ENCODE measurements at regions not wholly inside any gene's neighbourhood (a gene's known extent, or its start where the extent isn't known, plus 50 kb on each side); places are given as distances from the start of the nearest gene placed in this dataset.
"Not testable (repeated sequence)": the region's sequence is repeated elsewhere in the genome, so short reads cannot be mapped to it uniquely, and the experiment has no call there.

- no peak for DNase-seq
These were observed 326.7 kb downstream of the GUCY2F start for GRCh38 chrX:109155161-109155560.

DNA sequence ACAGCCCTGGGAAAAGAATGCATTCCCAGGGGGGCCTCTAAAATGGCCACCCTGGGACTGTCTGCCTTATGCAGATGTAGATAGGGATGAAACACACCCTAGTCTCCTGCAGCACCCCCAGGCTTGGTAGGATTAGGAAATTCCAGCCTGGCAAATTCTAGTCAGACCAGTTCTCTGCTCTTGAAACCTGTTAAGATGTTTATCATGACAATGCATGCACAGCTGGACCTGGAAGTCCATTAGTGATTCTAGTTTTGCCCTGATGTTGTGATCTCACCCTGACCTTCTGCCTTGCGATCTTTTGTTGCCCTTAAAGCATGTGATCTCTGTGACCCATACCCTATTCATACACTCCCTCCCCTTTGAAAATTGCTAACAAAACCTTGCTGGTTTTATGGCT, 337.7 kb downstream of the GUCY2F start:
- DNase-seq = not testable (repeated sequence)

- DNase-seq = no peak
These were observed 341.4 kb downstream of the GUCY2F start for GRCh38 chrX:109140463-109140862.

DNA sequence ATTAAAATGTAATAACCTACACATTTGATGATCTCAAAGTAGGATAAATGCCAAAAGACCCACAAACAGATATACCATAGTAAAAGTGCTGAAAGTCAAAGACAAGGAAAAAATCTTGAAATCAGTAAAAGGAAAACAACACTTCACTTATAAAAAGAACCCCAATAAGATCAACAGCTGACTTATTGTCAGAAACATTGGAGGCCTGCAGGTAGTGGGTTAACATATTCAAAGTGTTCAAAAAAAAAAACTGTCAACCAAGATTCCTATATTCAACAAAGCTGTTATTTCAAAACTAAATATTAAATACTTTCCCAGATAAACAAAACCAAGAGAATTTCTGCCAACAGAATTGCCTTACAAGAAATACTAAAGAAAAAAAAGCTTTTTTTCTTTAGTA, 347.1 kb downstream of the GUCY2F start:
- DNase-seq = no peak

DNA sequence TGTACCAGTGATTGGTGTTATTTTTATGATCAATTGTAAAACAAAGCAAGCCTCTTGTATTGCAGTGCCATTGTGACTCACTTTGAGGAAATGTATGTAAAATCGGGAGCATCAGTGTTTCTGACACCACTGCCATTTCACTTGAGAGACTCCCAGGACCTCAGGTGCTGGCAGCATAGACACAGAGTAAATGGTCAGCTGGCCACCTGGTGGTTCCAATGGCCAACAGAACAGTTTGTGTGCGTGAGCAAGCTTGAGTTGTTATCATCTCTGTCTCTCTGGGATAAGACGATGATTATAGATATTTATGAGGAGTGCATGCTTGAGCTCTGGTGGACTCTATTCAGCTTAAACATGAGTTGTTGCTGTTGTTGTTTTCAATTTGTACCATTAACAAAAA, 356.6 kb downstream of the GUCY2F start:
- no peak for DNase-seq

DNA sequence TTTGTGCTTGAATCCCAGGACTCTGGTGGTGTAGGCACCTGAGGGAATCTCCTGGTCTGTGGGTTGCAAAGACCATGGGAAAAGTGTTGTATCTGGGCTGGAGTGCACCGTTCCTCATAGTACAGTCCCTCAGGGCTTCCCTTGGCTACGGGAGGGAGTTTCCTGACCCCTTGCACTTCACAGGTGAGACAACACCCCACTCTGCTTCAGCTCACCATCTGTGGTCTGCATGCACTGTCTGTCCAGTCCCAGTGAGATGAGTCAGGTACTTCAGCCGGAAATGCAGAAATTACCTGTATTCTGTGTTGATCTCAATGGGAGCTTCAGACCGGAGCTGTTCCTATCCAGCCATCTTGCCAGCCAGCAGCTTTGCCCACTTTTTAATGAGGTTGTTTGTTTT, 353.0 kb upstream of the IRS4 start:
- DNase-seq = no peak

DNA sequence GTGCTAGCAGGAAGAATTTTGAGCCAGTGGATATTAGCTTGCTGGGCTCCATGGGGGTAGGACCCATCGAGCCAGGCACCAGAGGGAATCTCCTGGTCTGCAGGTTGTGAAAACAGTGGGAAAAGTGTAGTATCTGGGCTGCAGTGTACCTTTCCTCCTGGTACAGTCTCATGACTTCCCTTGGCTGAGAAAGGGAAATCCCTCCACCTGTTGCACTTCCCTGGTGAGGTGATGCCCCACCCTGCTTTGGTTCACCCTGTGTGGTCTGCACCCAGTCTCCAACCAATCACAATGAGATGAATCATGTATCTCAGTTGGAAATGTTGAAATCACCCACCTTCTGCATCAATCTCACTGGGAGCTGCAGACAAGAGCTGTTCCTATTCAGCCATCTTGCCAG, 341.4 kb upstream of the IRS4 start:
- DNase-seq = no peak

DNA sequence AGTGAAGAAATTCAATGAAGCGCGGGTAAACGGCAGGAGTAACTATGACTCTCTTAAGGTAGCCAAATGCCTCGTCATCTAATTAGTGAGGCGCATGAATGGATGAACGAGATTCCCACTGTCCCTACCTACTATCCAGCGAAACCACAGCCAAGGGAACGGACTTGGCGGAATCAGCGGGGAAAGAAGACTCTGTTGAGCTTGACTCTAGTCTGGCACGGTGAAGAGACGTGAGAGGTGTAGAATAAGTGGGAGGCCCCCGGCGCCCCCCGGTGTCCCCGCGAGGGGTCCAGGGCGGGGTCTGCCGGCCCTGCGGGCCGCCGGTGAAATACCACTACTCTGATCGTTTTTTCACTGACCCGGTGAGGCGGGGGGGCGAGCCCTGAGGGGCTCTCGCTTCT, 317.8 kb upstream of the IRS4 start:
- DNase-seq = peak; percentile 5

DNA sequence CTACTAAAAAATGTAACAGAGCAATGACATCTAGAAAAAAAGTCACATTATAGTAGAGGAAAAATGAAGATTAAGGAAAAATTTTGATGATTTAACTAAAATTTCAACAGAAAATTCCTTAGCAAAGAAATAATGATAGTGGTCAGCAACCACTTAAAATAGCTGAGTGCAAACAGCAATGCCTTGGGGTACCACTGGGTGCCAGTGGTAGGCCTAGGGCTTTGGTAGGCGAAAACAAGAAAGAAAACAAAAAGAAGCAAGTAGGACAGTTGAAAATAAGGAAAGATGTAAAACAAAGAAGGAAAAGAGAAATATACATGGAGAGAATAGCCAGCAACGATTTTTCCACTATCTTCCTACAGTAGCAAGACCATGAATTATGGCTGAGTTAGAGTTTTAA, 313.5 kb upstream of the IRS4 start:
- DNase-seq = no peak

- DNase-seq = no peak
These were observed 313.1 kb upstream of the IRS4 start for GRCh38 chrX:109049416-109049815.

- no peak for DNase-seq
These were observed 303.7 kb upstream of the IRS4 start for GRCh38 chrX:109040057-109040456.

DNA sequence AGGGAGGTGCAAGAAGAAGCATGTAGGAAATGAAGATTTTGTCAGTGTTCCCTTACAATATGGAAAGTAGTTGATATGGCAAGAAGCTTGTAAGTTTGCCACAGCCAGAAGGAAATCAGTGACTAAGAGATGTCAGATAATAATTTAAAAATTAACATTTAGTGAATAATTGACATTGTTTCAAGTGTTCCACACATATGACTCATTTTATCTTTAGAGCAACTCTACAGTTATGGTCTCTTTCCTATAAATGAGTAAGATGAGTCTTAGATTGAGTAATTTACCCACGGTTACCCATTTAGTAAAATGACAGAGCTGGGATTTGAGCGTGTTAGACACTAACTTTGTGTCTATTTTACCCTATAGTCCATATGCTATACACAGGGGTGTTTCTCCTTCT, 300.3 kb upstream of the IRS4 start:
- no peak for DNase-seq

GRCh38 chrX:108993909-108994308, 257.5 kb upstream of the IRS4 start:
- no peak for DNase-seq

- DNase-seq = not testable (repeated sequence)
These were observed 236.5 kb upstream of the IRS4 start for GRCh38 chrX:108972899-108973298.

GRCh38 chrX:108947205-108947604, 210.8 kb upstream of the IRS4 start:
- no peak for DNase-seq

GRCh38 chrX:108946531-108946930, 210.2 kb upstream of the IRS4 start:
- no peak for DNase-seq

- no peak for DNase-seq
These were observed 209.6 kb upstream of the IRS4 start for GRCh38 chrX:108945883-108946523.

DNA sequence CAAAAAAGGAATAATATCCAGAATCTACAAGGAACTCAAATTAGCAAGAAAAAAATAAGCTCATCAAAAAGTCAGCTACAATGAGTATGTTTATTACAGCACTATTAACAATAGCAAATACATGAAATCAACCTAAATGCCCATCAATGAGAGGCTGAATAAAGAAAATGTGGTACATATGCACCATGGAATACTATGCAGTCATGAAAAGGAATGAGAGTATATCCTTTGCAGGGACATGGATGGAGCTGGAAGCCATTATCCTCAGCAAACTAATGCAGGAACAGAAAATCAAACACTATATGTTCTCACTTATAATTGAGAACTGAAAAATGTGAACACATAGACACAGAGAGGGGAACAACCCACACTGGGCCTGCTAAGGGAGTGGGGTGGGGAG, 178.4 kb upstream of the IRS4 start:
- no peak for DNase-seq

DNA sequence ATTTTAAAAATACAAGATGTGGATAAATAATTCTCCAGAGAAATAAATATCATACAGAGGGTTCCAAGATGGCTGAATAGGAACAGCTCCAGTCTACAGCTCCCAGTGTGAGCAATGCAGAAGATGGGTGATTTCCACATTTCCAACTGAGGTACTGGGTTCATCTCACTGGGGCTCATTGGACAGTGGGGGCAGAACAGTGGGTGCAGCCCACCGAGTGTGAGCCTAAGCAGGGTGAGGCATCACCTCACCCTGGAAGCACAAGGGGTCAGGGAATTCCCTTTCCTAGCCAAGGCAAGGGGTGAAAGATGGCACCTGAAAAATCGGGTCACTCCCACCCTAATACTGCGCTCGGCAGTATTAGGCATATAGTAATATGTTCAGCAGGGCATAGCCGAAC, 167.5 kb upstream of the IRS4 start:
- DNase-seq = not testable (repeated sequence)

DNA sequence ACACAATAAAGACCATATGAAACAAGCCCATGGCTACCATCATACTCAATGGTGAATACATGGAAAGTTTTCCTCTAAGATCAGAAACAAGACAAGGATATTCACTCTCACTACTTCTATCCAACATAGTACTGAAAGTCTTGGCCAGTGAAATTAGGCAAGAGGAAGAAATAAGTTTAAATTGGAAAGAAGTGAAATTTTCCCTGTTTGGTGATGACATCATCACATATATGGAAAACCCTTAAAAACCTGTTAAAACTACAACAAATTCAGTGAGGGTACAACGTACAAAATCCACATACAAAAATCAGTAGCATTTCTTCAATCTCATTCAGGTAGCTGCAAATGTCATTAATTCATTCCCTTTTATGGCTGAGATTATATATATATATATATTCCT, 164.0 kb upstream of the IRS4 start:
- DNase-seq = no peak

- DNase-seq = not testable (repeated sequence)
These were observed 160.0 kb upstream of the IRS4 start for GRCh38 chrX:108896349-108896748.

DNA sequence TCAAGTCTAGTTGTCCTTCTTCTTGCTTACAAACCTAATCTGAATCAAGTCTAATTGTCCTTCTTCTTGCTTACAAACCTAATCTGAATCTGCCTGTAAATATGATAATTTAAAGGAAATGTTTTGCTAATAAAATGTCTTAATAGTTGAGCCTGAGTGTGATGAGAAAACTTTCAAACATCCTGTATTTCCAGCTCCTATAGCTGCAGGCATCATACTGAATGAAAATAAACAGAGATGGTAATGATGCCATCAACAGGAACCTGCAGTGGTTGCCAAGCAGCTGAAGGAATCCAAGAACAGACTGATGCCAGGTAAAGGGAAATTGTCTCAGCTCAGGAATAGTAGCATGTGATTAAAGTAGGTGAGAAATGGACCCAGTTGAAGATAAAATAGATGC, 156.1 kb upstream of the IRS4 start:
- DNase-seq = no peak

- no peak for DNase-seq
These were observed 139.2 kb upstream of the IRS4 start for GRCh38 chrX:108875548-108875947.

- DNase-seq = not testable (repeated sequence)
These were observed 106.7 kb upstream of the IRS4 start for GRCh38 chrX:108843039-108843438.

GRCh38 chrX:108833993-108834392, 97.6 kb upstream of the IRS4 start:
- DNase-seq = no peak

DNA sequence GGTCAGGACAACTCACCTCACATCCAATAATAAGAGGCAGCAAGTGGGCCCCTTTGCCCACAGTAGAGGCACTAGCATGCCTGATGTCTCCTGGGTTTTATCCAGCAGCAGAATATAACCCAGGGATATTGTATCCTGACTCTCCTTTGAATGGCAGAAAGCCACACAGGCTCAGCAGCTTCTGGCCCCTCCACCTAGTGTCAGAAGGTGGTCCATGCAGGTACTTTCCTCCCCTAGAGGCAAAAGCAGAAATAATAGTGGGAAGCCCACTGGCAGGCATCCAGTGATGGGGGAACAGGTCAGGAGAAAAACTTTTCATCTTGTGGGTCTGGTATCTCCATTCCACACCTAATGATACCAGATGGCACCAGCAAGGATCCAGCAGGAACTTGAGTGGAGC, 75.5 kb upstream of the IRS4 start:
- DNase-seq = peak; percentile 0
